ENCODE measurements at regions not wholly inside any gene's neighbourhood (a gene's known extent, or its start where the extent isn't known, plus 50 kb on each side); places are given as distances from the start of the nearest gene placed in this dataset.
"Not testable (repeated sequence)": the region's sequence is repeated elsewhere in the genome, so short reads cannot be mapped to it uniquely, and the experiment has no call there.

DNA sequence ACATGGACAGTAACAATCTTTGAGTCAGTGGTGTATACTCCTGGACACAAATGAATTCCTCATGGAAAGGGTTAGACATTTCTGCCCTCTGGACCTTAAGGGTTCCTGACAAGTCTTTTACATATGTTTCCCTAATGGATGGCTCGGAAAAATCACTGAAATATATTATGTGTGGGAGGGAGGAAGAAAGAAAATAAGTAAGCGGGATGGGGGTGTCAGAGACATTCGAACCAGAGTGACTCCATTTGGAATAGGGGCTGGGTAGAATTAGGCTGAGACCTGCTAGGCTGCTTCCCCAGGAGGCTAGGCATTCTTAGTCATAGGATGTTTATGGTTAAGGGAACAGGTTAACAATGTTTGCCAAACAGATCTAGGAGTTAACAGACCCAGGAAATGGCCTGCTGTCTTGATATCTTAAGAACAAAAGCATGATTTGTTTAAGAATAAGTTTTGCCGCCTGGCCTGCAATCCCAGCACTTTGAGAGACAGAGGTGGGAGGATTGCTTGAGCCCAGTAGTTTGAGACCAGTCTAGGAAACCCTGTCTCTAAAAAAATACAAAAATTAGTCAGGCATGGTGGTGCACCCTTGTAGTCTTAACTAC is 1241.7 kb downstream of the TYW1 start:
- Histone ChIP-seq H3K27me3 (ENCODE audit: control insufficient read depth, insufficient read depth, low read length) (no peaks in the 10 kb centered on the region), H3K9ac (ENCODE audit: low read length) (no peak overlapping the region), H3K4me3 (ENCODE audit: low read length) (no peak overlapping the region), H3K9me3 (ENCODE audit: control insufficient read depth, low read length) (no peaks in the 10 kb centered on the region), H3K4me1 (ENCODE audit: control insufficient read depth, insufficient read depth, low read length) (no peaks in the 10 kb centered on the region), H3K36me3 (ENCODE audit: control insufficient read depth, insufficient read depth, low read length) (no peaks in the 10 kb centered on the region)

DNA sequence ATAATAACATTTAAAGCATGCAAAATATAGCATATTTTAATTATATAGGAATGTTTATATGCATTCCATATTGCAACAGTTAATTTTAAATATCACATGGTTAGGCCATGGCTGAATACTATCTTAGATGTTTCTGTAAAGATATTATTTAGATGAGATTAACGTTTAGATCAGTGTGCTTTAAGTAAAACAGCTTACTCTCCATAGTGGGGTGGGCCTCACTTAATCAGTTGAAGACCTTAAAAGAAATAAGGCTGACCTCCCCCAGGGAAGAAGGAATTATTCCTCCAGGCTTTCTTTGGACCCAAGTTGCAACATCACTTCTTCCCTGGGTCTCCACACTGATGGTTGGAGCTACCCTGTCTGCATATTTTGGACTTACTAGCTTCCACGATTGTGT is 1246.5 kb downstream of the TYW1 start:
- Histone ChIP-seq H3K9me3 (ENCODE audit: control insufficient read depth, low read length) (no peaks in the 10 kb centered on the region), H3K27me3 (ENCODE audit: control insufficient read depth, insufficient read depth, low read length) (no peaks in the 10 kb centered on the region), H3K36me3 (ENCODE audit: control insufficient read depth, insufficient read depth, low read length) (no peaks in the 10 kb centered on the region), H3K9ac (ENCODE audit: low read length) (no peak overlapping the region), H3K4me3 (ENCODE audit: low read length) (no peak overlapping the region), H3K4me1 (ENCODE audit: control insufficient read depth, insufficient read depth, low read length) (no peaks in the 10 kb centered on the region)

DNA sequence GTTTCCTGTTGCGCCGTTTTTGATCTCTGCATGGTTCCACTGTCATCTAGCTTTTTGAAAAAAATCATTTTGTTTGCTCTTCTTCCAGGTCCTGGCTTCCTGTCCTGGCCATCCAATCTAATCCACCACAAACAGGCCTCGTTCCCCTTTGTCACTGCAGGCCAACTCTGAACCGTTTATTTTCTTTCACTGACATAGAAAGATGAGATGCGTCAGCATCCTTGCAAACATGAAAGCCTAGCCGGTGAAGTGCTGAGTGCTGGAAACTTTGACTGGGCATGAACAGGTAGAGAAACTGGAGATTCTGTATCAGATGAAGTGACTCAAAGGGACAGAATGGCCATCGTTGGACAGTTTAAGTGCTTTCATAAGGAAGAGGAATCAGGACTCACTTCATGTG is 1247.8 kb downstream of the TYW1 start:
- Histone ChIP-seq H3K36me3 (ENCODE audit: control insufficient read depth, insufficient read depth, low read length) (no peaks in the 10 kb centered on the region), H3K9ac (ENCODE audit: low read length) (no peak overlapping the region), H3K4me1 (ENCODE audit: control insufficient read depth, insufficient read depth, low read length) (no peaks in the 10 kb centered on the region), H3K4me3 (ENCODE audit: low read length) (no peak overlapping the region), H3K27me3 (ENCODE audit: control insufficient read depth, insufficient read depth, low read length) (no peaks in the 10 kb centered on the region), H3K9me3 (ENCODE audit: control insufficient read depth, low read length) (no peaks in the 10 kb centered on the region)

DNA sequence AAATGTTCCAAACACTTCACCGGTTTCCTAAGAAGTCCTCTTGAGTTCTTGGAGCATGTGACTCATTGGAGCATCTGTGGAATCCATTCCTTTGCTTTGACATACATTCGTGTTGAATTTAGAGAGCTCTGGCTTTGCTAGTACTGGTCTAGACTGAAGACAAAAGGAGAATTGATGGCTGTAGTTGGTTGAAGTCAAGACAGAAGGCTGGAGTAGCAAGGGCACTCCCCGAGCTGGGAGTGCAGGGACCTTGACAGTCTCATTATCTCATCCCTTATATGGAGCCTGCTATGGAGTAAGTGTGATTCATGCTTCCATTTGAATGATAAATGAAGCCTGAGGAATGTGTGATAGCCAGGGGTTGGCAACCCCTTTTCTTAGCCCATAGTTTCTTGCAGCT is 1249.1 kb downstream of the TYW1 start:
- H3K4me1 ChIP-seq (ENCODE audit: control insufficient read depth, insufficient read depth, low read length) = no peaks in the 10 kb centered on the region
- H3K4me3 ChIP-seq (ENCODE audit: low read length) = no peak overlapping the region
- no peaks in the 10 kb centered on the region for H3K9me3 ChIP-seq (ENCODE audit: control insufficient read depth, low read length)
- no peaks in the 10 kb centered on the region for H3K36me3 ChIP-seq (ENCODE audit: control insufficient read depth, insufficient read depth, low read length)
- no peak overlapping the region for H3K9ac ChIP-seq (ENCODE audit: low read length)
- H3K27me3 ChIP-seq (ENCODE audit: control insufficient read depth, insufficient read depth, low read length) = no peaks in the 10 kb centered on the region

DNA sequence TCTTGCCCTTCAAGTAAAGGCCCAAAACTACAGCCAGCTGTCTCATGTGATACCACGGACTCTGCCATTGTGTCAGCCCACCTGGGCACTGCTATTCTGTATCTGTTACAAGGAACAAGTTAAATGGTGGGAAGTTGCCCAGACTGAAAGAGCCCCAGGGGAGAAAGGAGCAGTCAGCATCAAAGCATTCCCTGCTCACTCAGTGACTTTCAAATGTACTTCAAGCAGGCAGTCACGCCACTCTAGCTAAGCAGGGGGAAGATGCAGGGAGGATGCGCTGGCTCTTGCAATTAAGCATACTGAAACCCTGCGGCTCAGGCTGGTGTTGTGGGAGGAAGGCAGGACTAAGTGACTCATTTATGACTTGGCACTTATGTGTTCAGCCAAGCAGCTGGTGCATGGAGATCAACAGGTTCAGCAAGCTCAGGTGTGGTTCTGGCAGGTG is 1249.6 kb downstream of the TYW1 start:
- H3K36me3 ChIP-seq (ENCODE audit: control insufficient read depth, insufficient read depth, low read length) = no peaks in the 10 kb centered on the region
- no peak overlapping the region for H3K4me3 ChIP-seq (ENCODE audit: low read length)
- H3K9me3 ChIP-seq (ENCODE audit: control insufficient read depth, low read length) = no peaks in the 10 kb centered on the region
- no peak overlapping the region for H3K9ac ChIP-seq (ENCODE audit: low read length)
- H3K4me1 ChIP-seq (ENCODE audit: control insufficient read depth, insufficient read depth, low read length) = no peaks in the 10 kb centered on the region
- no peaks in the 10 kb centered on the region for H3K27me3 ChIP-seq (ENCODE audit: control insufficient read depth, insufficient read depth, low read length)

DNA sequence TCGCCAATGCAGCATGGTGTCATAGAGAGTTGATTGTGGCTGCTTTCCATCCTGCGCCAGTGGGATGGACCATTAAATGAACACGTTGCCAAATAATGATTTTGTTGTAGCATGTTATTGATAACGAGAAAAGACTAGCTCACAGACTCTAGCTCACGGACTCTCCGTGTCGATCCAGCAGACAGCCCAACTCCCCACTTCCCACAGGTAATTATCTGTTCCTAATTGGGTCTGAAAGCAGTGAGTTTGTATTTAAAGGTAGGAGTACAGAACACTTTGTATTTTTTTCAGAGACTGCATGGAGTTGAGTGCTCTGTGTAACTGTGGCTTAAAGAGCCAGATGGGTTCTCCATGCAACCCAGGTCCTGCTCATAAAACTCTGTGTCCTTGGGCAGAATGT is 1250.5 kb downstream of the TYW1 start:
- no peak overlapping the region for H3K4me3 ChIP-seq (ENCODE audit: low read length)
- no peaks in the 10 kb centered on the region for H3K4me1 ChIP-seq (ENCODE audit: control insufficient read depth, insufficient read depth, low read length)
- H3K27me3 ChIP-seq (ENCODE audit: control insufficient read depth, insufficient read depth, low read length) = no peaks in the 10 kb centered on the region
- no peak overlapping the region for H3K9ac ChIP-seq (ENCODE audit: low read length)
- no peaks in the 10 kb centered on the region for H3K9me3 ChIP-seq (ENCODE audit: control insufficient read depth, low read length)
- no peaks in the 10 kb centered on the region for H3K36me3 ChIP-seq (ENCODE audit: control insufficient read depth, insufficient read depth, low read length)

DNA sequence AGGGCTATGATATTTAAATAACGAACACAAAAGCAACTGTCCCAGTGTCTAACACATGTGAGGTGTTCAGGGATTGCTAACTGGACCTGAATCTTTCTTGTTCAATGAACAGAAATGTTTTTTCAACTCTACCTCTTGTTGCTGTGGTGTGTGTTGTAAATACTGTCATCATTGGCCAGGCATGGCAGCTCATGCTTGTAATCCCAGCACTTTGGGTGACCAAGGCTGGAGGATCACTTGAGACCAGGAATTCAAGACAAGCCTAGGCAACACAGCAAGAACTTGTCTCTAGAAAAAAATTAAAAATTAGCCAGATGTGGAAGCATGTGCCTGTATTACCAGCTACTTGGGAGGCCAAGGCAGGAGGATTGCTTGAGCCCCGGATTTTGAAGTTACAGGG is 1250.9 kb downstream of the TYW1 start:
- Histone ChIP-seq H3K27me3 (ENCODE audit: control insufficient read depth, insufficient read depth, low read length) (no peaks in the 10 kb centered on the region), H3K4me1 (ENCODE audit: control insufficient read depth, insufficient read depth, low read length) (no peaks in the 10 kb centered on the region), H3K9ac (ENCODE audit: low read length) (no peak overlapping the region), H3K9me3 (ENCODE audit: control insufficient read depth, low read length) (no peaks in the 10 kb centered on the region), H3K36me3 (ENCODE audit: control insufficient read depth, insufficient read depth, low read length) (no peaks in the 10 kb centered on the region), H3K4me3 (ENCODE audit: low read length) (no peak overlapping the region)

DNA sequence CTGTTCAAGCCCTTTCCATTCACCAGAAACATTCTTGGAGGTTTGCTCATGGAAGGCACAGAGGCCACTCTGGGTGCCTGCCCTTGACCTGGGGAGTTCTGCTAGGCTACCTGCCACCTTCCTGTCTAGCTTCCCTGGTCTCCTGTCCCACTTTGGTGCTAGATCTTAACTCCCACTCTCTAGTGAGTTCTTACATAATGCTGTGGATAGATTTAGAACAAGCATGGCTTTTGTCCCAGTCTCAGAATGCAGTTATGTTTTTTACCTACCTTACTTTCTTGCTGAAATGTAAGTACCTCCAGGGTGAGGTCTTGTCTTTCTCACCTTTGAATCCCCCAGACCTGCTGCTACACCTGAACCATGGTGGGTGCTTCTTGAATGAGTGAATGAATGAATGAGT is 1252.3 kb downstream of the TYW1 start:
- Histone ChIP-seq H3K27me3 (ENCODE audit: control insufficient read depth, insufficient read depth, low read length) (no peaks in the 10 kb centered on the region), H3K4me3 (ENCODE audit: low read length) (no peak overlapping the region), H3K9me3 (ENCODE audit: control insufficient read depth, low read length) (no peaks in the 10 kb centered on the region), H3K9ac (ENCODE audit: low read length) (no peak overlapping the region), H3K4me1 (ENCODE audit: control insufficient read depth, insufficient read depth, low read length) (no peaks in the 10 kb centered on the region), H3K36me3 (ENCODE audit: control insufficient read depth, insufficient read depth, low read length) (no peaks in the 10 kb centered on the region)

DNA sequence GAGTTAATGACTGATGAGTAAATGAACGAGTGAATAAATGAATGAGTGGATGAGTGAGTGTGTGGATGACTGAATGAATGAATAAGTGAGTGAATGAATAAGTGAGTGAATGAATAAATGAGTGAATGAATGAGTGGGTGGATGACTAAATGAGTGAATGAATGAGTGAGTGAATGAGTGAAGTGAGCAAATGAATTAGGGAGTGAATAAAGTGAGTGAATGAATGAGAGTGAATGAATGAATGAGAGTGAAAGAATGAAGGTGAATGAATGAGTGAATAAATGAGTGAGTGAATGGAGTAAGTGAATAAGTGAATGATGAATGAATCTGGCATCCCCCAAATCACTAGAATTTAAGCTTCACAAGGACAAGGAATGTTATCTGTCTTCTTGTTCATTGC is 1253.0 kb downstream of the TYW1 start:
- no peaks in the 10 kb centered on the region for H3K4me1 ChIP-seq (ENCODE audit: control insufficient read depth, insufficient read depth, low read length)
- H3K9me3 ChIP-seq (ENCODE audit: control insufficient read depth, low read length) = no peaks in the 10 kb centered on the region
- no peak overlapping the region for H3K9ac ChIP-seq (ENCODE audit: low read length)
- H3K36me3 ChIP-seq (ENCODE audit: control insufficient read depth, insufficient read depth, low read length) = no peaks in the 10 kb centered on the region
- no peaks in the 10 kb centered on the region for H3K27me3 ChIP-seq (ENCODE audit: control insufficient read depth, insufficient read depth, low read length)
- no peak overlapping the region for H3K4me3 ChIP-seq (ENCODE audit: low read length)

DNA sequence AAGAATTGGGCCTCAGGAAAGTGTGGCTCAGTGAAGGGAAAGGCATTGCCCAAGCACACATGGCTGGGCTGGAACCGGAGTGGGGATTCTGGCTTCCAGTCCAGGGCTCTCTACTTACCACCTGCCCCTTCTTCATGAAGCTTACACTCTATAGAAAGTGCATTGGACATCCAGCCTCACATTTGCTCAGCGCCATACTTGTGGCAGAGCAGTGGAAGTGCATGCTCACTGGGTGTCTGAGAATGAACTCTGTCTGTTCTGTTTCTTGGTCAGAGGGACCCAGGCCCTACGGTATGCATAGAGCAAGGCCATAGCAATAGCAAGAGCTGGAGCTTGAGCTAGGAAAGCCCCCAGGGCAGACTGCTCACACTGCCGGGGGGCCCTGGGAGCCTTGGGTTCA is 1253.5 kb downstream of the TYW1 start:
- H3K4me1 ChIP-seq (ENCODE audit: control insufficient read depth, insufficient read depth, low read length) = no peaks in the 10 kb centered on the region
- no peak overlapping the region for H3K4me3 ChIP-seq (ENCODE audit: low read length)
- H3K9ac ChIP-seq (ENCODE audit: low read length) = no peak overlapping the region
- no peaks in the 10 kb centered on the region for H3K36me3 ChIP-seq (ENCODE audit: control insufficient read depth, insufficient read depth, low read length)
- no peaks in the 10 kb centered on the region for H3K27me3 ChIP-seq (ENCODE audit: control insufficient read depth, insufficient read depth, low read length)
- no peaks in the 10 kb centered on the region for H3K9me3 ChIP-seq (ENCODE audit: control insufficient read depth, low read length)

DNA sequence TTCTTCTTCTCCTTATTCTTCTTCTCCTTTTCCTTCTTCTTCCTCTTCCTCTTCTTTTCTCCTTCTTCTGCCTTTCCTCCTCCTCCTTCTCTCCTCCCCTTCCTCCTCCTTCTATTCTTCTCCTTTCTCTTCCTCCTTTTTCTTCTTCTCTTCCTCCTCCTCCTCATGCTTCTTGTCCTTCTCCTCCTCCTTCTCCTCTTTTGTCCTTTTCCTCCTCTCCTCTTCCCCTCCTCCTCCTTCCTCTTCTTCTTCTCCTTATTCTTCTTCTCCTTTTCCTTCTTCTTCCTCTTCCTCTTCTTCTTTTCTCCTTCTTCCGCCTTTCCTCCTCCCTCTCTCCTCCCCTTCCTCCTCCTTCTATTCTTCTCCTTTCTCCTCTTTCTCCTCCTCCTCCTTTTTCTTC is 1258.2 kb downstream of the TYW1 start:
- not testable (repeated sequence) for H3K4me3 ChIP-seq (ENCODE audit: low read length); H3K9ac ChIP-seq (ENCODE audit: low read length); H3K36me3 ChIP-seq (ENCODE audit: control insufficient read depth, insufficient read depth, low read length); H3K4me1 ChIP-seq (ENCODE audit: control insufficient read depth, insufficient read depth, low read length); H3K27me3 ChIP-seq (ENCODE audit: control insufficient read depth, insufficient read depth, low read length); H3K9me3 ChIP-seq (ENCODE audit: control insufficient read depth, low read length)

DNA sequence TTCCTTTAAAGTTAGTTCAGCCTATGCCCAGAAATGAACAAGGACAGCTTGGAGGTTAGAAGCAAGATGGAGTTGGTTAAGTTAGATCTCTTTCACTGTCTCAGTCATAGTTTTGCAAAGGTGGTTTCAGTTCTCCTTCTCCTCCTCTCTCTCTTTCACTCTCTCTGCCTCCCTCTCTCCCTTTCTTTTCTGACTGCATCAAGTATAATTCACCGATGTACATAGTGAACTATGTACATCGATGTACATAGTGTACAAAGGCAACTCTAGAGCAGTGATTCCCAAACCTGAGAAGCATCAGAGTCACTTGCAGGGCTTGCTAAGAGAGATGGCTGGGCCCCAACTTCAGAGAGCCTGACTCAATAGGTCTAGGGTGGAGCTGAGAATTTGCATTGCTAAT is 1259.7 kb downstream of the TYW1 start:
- Histone ChIP-seq H3K36me3 (ENCODE audit: control insufficient read depth, insufficient read depth, low read length) (no peaks in the 10 kb centered on the region), H3K4me1 (ENCODE audit: control insufficient read depth, insufficient read depth, low read length) (no peaks in the 10 kb centered on the region), H3K4me3 (ENCODE audit: low read length) (no peak overlapping the region), H3K27me3 (ENCODE audit: control insufficient read depth, insufficient read depth, low read length) (no peaks in the 10 kb centered on the region), H3K9me3 (ENCODE audit: control insufficient read depth, low read length) (no peaks in the 10 kb centered on the region), H3K9ac (ENCODE audit: low read length) (no peak overlapping the region)

DNA sequence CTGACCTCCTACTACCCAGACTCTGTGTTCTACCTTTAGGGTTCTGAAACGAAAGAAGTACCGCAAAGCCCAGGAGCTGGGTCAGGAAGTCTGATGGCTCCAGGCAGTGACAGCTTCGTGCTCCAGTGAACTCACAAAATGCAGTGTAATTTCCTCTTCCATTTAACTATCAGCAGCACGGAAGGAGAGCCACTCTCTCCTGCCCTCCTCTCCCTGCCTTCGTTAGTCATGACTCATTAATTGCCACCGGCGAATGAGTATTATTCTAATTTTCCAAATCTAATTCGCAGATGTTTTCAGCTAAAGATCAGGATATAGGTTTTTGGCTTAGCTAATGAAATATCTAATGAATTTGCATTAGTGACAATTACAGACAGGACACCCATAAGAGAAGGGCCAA is 1262.0 kb downstream of the TYW1 start:
- H3K4me3 ChIP-seq (ENCODE audit: low read length) = no peak overlapping the region
- H3K4me1 ChIP-seq (ENCODE audit: control insufficient read depth, insufficient read depth, low read length) = no peaks in the 10 kb centered on the region
- H3K36me3 ChIP-seq (ENCODE audit: control insufficient read depth, insufficient read depth, low read length) = no peaks in the 10 kb centered on the region
- no peak overlapping the region for H3K9ac ChIP-seq (ENCODE audit: low read length)
- no peaks in the 10 kb centered on the region for H3K27me3 ChIP-seq (ENCODE audit: control insufficient read depth, insufficient read depth, low read length)
- no peaks in the 10 kb centered on the region for H3K9me3 ChIP-seq (ENCODE audit: control insufficient read depth, low read length)
